Ascending aorta (tissue), 2 donors: ENCODE measurements at regions not wholly inside any gene's neighbourhood (a gene's known extent, or its start where the extent isn't known, plus 50 kb on each side); places are given as distances from the start of the nearest gene placed in this dataset.
A peak's percentile ranks its signal among the peaks of the same experiment; 100 is the strongest.

ENCODE experiments used
- DNase-seq, 2 donors: peaks; one replicate each; pipeline ENCODE4 v3.0.0-alpha.2; 2019; ENCODE audit warnings: low spot score in 2 of 2
- H3K27ac ChIP-seq, 2 donors: fragments of 200-600 bp; sonication (generic); one replicate each; pipeline ENCODE4 v1.5.1; 2016 to 2017; ENCODE audit warnings: mild to moderate bottlenecking in 1 of 2
- H3K27me3 ChIP-seq: fragments of 200-600 bp; sonication (generic); one replicate; pipeline ENCODE4 v1.5.1; 2017
- H3K36me3 ChIP-seq, 2 donors: fragments of 200-600 bp; sonication (generic); one replicate each; pipeline ENCODE4 v1.5.1; 2016
- H3K4me1 ChIP-seq, 2 donors: fragments of 200-600 bp; sonication (generic); one replicate each; pipeline ENCODE4 v1.5.1; 2016 to 2017; ENCODE audit warnings: mild to moderate bottlenecking in 1 of 2
- H3K4me3 ChIP-seq, 2 donors: fragments of 200-600 bp; sonication (generic); one replicate each; pipeline ENCODE4 v1.5.1; 2016 to 2017; ENCODE audit warnings: mild to moderate bottlenecking in 1 of 2
- H3K9me3 ChIP-seq, 2 donors: fragments of 200-600 bp; sonication (generic); one replicate each; pipeline ENCODE4 v1.5.1; 2016
- CTCF ChIP-seq, 3 experiments: fragments of 200-600 bp in 2 of 3; fragments of 450-650 bp in 1 of 3; sonication (generic) in 2 of 3; IDR thresholded peaks; one replicate each; pipeline ENCODE4 v1.5.1; 2016 to 2019; ENCODE audit warnings: antibody characterized with exemption in 3 of 3, mild to moderate bottlenecking in 1 of 3, moderate library complexity in 1 of 3
- intact Hi-C: fragments of 100-400 bp; cut with DNase I; formaldehyde crosslinking; loops from one replicate; pipeline ENCODE4 v1.15.1; 2023

GRCh38 chr15:31457161-31457560 lies 130.5 kb downstream of the KLF13 start:
- DNase-seq = peak in 1 of 2 donors; percentile 56
- H3K9me3 ChIP-seq = no peaks in the 10 kb centered on the region

GRCh38 chr15:31457631-31458526 lies 131.2 kb downstream of the KLF13 start:
- Histone ChIP-seq H3K36me3 (no peaks in the 10 kb centered on the region), H3K4me1 (peaks cover 5 to 12% of the 10 kb centered on the region in 2 donors), H3K4me3 (no peak overlapping the region), H3K27me3 (no peaks in the 10 kb centered on the region), H3K9me3 (no peaks in the 10 kb centered on the region), H3K27ac (peak overlapping the region in 1 of 2 donors; percentile 50)
- no peak for TF ChIP-seq CTCF (IDR thresholded peaks at IDR 0.05)
- peak in 1 of 2 donors; percentile 68 for DNase-seq
- intact Hi-C loops = no loop called here

More at GRCh38 chr15:31457161-31457560, 130.5 kb downstream of the KLF13 start:
- no peaks in the 10 kb centered on the region for H3K27me3 ChIP-seq
- H3K27ac ChIP-seq = peak overlapping the region in 1 of 2 donors; percentile 50
- no peaks in the 10 kb centered on the region for H3K36me3 ChIP-seq
- peaks cover 5 to 12% of the 10 kb centered on the region in 2 donors for H3K4me1 ChIP-seq
- H3K4me3 ChIP-seq = no peak overlapping the region
- intact Hi-C loops = no loop called here
- TF ChIP-seq CTCF (IDR thresholded peaks at IDR 0.05) = no peak

- DNase-seq = peak in 1 of 2 donors; percentile 49
- H3K27ac ChIP-seq = no peak overlapping the region
These were observed 132.2 kb downstream of the KLF13 start for GRCh38 chr15:31458596-31459399.

GRCh38 chr15:31459400-31459748 lies 132.7 kb downstream of the KLF13 start:
- H3K27me3 ChIP-seq = no peaks in the 10 kb centered on the region
- intact Hi-C loops = no loop called here
- DNase-seq = no peak
- peaks cover 5 to 12% of the 10 kb centered on the region in 2 donors for H3K4me1 ChIP-seq
- H3K4me3 ChIP-seq = no peak overlapping the region
- no peak for TF ChIP-seq CTCF (IDR thresholded peaks at IDR 0.05)
- H3K36me3 ChIP-seq = no peaks in the 10 kb centered on the region
- no peaks in the 10 kb centered on the region for H3K9me3 ChIP-seq
- no peak overlapping the region for H3K27ac ChIP-seq

More at GRCh38 chr15:31458596-31459399, 132.2 kb downstream of the KLF13 start:
- intact Hi-C loops = no loop called here
- no peaks in the 10 kb centered on the region for H3K36me3 ChIP-seq
- no peaks in the 10 kb centered on the region for H3K9me3 ChIP-seq
- H3K4me1 ChIP-seq = peaks cover 5 to 12% of the 10 kb centered on the region in 2 donors
- H3K27me3 ChIP-seq = no peaks in the 10 kb centered on the region
- no peak overlapping the region for H3K4me3 ChIP-seq
- no peak for TF ChIP-seq CTCF (IDR thresholded peaks at IDR 0.05)

- peak in 1 of 2 donors; percentile 27 for DNase-seq
- no peak for TF ChIP-seq CTCF (IDR thresholded peaks at IDR 0.05)
- intact Hi-C loops = no loop called here
These were observed 134.7 kb downstream of the KLF13 start for GRCh38 chr15:31461375-31461774.

More at GRCh38 chr15:31461375-31461774, 134.7 kb downstream of the KLF13 start:
- H3K27ac ChIP-seq = no peak overlapping the region
- H3K4me1 ChIP-seq = peaks cover 5 to 12% of the 10 kb centered on the region in 2 donors
- H3K27me3 ChIP-seq = no peaks in the 10 kb centered on the region
- H3K9me3 ChIP-seq = no peaks in the 10 kb centered on the region
- no peak overlapping the region for H3K4me3 ChIP-seq
- H3K36me3 ChIP-seq = no peaks in the 10 kb centered on the region
